Anterior cingulate cortex (tissue), 58 donors: ENCODE measurements at regions not wholly inside any gene's neighbourhood (a gene's known extent, or its start where the extent isn't known, plus 50 kb on each side); places are given as distances from the start of the nearest gene placed in this dataset.
"Not testable (repeated sequence)": the region's sequence is repeated elsewhere in the genome, so short reads cannot be mapped to it uniquely, and the experiment has no call there.

Experiments
- DNase-seq, 58 donors: peaks; one replicate each; lab custom pipeline; 2025; lab: John Stamatoyannopoulos, UW

DNA sequence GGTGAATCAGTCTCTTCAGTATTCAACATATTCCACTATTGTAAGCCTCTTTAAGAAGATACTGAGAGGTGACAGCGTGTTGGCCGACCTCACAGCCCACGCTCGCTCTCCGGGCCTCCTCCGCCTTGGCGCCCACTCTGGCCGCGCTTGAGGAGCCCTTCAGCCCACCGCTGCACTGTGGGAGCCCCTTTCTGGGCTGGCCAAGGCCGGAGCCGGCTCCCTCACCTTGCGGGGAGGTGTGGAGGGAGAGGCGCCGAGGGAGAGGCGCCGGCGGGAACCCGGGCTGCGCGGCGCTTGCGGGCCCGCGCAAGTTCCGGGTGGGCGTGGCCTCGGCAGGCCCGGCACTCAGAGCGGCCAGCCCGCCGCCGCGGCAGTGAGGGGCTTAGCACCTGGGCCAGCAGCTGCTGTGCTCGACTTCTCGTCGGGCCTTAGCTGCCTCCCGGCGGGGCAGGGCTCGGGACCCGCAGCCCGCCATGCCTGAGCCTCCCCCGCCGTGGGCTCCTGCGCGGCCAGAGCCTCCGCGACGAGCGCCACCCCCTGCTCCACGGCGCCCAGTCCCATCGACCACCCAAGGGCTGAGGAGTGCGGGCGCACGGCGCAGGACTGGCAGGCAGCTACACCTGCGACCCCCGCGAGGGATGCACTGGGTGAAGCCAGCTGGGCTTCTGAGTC, 306.4 kb downstream of the SEMA3D start:
- DNase-seq: not testable (repeated sequence)

DNA sequence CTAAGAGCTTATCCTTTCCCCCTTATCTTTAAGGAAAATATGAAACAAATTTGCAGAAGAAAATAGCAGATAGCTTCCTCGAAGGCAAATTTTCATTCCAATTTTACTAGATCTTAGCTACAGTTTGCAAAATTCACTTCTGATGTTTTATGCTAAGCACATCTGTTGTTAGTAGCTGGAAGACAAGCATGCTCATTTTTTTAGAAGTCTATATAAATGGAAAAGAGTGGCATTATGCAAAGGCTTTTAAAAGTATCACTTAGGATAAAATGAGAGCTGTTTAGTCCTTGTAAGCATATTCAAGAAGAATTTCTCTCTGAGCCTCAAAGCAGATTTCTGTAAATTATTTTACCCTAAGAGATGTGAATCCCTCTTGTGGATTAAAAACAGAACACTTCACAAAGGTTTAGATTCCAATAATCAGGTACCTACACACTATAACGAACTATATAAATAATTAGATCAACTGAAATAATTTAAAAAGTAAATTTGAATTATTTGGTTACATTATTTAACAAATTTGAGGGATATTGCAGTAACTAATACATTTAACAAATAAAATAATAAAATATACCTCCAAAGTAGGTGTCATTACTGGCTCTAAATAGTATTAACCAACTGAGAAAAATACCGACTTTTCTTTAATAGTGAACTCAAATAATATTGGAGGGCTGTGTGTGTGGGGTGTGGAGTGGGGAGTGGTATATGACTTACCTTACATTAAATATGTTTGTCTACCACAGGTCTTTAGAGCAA, 307.1 kb downstream of the SEMA3D start:
- no peak for DNase-seq

DNA sequence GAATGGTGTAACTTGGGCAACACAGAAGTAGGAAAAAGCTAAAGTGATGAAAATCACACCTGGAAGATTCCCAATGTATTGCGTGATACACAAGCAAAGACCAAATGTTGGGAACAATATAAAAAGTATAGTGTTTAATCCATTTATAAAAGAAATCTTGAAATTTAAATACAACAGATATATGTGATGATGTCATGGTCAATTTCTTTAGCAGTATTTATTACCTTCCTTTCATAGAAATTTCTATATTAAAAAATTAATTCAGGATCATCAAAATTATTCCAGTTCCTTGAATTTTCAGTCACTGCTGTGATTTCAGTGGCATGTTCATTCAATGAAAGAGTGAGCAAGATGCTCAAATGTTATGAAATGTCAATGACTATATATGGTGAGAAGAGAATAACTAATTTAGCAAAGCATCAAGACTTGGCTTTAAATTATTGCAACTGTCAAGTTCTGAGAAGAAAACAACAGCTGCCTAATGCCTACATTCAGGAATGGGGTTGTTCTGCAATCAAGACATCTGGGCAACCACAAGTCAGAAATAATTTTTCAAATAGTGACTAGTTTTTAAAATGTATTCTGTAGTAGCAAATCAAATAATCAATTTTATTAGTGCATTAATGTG, 308.8 kb downstream of the SEMA3D start:
- no peak for DNase-seq

DNA sequence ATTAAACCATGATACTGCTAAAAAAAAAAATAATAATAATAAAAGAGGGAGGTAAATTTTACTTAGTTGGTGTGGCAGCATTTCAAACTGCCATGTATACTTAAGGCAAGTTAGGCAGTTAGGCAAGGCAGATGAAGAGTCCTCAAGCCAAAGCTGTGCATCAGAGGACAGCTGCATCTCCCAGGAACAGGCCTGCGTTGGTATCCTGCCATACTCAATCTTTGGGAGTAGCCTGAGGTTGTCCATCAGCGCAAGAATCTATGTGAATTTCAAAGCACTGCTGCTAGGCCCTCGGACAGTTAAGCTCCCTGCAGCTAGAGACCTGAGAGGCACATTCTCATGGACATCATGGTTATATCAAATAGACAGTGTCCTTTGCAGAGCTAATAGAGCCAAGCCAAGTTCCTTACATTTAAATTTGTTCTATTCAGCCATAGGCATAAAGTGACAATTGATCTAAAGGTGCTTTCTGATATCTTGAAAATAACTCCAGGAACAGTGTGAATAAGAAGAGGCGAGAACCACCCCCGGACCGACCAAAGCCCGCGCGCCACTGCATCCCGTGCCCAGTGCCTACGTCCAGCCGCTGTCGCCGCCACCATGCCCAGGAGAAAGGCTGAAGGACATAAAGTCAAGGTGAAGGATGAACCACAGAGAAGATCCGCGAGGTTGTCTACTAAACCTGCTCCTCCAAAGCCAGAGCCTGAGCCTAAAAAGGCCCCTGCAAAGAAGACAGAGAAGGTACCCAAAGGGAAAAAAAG, 310.6 kb downstream of the SEMA3D start:
- no peak for DNase-seq

DNA sequence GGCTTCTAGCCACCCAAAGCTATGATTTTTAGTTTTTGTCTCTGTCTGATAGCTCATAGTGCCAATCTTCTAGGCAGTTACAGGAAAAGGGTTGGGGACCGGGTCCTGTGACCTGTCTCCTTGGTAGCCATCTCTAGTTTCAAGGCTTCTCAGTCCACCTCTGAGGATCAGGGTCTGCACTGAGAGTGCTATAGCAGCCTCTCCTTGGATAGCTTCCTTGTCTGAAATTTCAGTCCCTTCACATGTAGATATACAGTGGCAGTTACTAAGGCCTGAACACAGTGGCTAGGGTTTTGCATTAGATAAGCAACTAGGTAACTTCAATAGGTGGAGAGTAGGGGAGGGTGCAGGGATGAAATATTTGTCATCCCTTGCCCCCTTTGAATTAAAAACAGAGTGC, 321.3 kb downstream of the SEMA3D start:
- no peak for DNase-seq

DNA sequence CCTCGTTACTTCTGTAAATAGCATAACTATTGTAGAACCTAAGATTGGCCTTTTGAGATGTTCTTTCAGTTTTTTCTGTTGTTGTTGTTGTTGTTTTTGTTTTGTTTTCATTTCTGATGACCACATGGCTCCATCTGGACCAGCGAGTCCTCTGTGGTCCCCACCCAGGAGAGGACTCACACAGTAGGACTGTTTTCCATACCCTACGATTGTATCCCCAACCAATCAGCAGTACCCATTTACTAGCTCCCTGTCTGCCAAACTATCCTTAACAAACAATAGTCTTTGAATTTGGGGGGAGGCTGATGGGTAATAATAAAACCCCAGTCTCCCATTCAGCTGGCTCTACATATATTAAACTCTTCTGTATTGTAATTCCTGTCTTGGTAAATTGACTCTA, 329.5 kb downstream of the SEMA3D start:
- no peak for DNase-seq

DNA sequence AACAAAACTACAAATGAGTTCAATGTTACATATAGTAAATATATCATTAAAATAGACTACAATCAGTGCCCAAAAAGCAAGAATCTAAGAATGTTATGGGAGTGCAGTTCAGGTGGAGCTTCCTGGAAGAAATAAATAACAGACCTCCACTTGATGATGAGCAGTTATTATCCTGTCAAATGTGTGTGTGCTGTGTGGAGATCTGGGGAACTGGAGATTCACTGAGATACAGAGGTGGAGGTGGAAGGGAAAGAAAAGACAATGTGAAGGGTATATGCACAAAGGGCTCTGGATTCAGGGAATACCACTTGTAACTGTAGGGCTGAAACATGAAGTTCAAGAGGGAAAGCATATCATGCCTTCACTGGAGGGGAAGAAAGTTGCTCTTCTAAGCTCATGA, 331.1 kb downstream of the SEMA3D start:
- no peak for DNase-seq

DNA sequence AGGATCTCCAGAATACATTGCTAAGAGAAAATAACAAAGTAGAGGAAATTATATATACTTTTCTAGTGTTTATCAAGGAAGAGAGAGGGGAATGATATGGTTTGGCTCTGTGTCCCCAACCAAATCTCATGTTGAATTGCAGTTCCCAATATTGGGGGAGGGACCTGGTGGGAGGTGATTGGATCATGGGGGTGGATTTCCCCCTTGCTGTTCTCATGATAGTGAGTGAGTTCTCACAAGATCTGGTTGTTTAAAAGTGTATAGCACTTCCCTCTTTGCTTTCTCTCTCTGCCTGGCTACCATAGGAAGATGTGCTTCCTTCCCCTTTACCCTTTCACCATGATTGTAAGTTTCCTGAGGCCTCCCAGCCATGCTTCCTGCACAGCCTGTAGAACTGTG, 337.9 kb downstream of the SEMA3D start:
- DNase-seq: not testable (repeated sequence)

DNA sequence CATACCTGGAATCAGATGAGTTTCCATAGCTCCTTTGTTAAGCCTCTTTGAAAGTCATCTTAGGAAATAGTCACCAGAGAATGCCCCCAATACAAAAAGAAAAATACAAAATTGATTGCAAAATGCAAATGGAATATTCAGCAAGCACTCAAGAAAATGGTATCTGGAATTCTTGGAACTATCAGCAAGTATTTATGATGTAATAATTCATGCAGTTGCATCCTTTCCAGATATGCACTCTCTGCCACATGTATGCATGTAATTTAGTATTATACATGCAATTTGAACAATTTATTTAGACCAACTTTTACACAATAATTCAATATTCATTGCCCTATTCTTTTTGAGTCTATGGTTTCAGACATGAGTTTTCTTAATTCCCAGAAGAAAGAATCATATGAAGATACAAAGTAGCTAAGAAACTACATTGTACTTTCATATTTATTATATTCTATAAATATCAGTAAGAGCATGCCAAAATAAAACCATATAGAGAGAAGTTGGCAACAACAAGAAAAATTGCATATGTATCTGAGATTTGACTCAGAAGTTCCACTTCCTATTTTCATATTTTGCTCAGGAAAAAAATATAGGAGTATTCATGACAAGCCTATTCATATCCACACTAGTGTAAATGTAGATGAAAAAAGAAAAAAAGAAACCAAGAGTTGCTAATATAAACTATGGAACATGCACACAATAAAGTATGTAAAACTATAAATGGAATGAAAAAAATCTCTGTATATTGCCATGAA, 338.5 kb downstream of the SEMA3D start:
- DNase-seq: no peak

DNA sequence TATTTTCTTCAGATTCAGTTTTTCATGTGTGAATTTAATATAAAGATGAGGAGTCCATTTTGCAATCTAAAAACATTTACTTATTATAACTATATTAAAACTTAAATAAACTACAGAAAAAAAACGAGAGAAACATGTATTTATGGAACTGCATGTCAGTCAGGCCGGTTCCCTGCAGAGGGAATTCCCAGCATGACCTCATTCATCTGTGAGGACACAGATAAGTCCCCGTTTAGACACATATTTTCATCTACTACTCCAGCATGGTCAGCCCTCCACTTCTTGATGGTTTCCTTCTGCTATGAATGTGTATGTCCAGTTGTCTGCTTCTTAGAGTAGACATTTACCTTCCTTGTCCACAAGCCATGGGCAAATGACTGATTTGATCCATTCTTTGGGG, 339.1 kb downstream of the SEMA3D start:
- DNase-seq: no peak

DNA sequence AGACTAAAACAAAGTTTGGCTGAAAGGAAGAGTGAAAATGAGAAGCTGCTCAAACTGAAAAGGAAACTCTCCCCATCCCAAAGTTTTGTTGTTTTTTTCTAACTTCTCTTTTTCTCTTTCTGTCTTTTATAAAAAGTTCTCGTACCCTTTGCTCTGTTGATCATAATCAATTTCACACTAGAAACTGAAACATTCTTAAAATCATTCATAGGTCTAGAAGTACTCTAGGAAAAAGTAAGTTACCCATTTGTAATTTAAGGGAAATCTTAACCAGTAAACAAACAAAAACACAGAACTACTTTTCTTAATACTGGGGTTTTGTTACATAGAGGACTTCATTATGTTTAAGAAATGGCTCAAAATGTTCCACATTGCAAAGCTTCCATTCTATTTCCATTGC, 339.8 kb downstream of the SEMA3D start:
- DNase-seq: no peak

DNA sequence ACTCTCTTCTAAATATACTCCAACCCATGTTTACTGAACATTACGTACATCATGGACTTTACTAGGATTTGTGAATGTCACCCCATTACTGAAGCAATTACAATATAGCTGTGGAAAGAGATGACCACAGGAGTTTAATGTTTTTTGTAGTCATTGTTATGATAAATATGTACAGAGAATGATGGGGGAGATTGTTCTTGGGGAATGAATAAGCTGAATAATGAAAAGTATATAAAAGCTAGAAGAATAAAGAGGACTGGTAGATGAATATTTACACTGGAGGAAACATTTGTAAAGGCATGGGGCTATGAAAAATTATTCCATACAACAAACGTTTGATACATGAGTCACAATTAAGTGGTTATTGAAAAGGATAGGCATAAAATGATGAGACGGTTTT, 340.9 kb downstream of the SEMA3D start:
- no peak for DNase-seq

DNA sequence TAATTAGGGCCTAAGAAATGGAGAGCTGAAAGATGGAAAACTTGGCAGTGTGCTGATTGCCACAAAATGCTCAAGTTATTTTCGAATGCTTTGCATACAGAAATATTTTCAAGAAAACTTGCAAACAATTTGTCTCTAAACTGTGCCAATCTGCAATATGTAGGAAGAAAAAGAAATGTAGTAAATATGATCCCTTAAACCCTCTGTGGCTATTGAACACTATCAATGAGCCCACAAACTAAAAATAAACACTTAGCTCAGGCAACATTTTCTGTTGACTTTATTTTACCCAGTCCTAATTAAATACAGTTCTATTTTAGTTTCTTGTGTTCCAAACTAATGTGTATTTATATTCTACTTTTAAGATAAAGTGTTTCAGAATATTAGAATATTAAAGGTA, 342.1 kb downstream of the SEMA3D start:
- no peak for DNase-seq

DNA sequence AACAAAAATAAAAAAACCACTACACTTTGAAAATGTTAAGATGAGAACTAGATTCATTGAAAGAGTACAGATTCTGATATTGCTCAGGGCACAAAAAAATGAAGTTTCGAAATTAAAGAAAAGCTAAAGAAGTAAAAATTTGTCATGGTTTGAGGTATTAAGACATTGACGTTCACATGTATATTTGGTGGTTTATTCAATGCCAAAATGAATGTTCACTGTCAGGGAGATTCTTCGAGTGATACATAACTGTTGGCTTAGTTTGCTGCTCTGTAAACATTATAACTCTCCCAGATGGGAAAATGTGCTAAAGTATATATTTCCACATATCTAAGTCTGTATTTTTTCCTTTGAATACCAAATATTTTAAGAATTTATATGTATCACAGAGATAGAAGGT, 345.0 kb downstream of the SEMA3D start:
- no peak for DNase-seq

DNA sequence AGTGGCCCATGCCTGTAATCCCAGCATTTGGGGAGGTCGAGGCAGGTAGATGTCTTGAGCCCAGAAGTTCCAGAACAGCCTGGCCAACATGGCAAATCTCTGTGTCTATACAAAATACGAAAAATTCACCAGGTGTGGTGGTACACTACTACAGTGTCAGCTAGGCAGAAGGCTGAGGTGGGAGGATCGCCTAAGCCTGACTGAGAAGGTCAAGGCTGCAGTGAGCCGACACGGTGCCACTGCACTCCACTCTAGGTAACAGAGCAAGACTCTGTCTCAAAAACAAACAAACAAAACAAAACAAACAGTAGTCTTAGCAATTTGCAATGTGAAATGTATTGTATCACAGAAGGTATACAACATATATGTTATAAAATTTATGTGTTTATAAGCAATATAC, 348.0 kb downstream of the SEMA3D start:
- no peak for DNase-seq

DNA sequence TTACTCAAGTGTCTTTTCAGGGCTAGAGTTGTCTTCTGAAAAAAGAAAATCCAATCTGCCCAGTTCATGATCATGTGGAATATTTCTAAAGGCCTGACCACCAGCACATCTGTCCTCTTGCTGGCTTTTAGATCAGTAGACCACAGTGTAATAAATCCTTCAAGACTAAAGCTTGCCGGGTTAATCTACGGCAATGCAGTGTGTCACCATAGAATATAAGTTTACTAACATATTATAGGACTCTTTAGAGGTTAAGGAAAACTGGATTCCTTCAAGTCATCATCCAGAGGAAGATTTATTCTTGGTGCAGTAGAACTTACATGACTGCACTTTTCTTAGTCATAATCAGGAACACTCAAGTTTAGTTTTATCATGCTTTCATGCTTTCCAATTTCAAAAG, 349.5 kb downstream of the SEMA3D start:
- DNase-seq: no peak

DNA sequence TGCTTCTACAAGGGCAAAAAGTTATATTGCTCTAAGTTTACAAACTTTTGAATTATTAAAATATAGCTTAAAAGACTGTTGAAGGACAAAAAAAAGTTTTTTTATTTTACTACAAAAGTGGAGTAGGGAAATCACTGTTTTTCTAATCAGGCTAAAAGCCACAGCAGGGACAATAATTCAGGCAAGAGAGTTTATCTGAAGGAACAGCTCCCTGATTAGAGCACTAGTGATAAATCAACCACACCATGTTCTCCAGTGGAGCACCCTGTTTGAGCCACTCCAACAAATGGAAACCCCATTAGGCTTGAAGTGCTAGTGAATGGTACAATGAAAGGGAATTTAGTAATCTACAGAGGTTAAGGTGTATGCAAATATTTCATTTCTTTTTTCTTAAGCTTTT, 357.1 kb downstream of the SEMA3D start:
- DNase-seq: no peak

DNA sequence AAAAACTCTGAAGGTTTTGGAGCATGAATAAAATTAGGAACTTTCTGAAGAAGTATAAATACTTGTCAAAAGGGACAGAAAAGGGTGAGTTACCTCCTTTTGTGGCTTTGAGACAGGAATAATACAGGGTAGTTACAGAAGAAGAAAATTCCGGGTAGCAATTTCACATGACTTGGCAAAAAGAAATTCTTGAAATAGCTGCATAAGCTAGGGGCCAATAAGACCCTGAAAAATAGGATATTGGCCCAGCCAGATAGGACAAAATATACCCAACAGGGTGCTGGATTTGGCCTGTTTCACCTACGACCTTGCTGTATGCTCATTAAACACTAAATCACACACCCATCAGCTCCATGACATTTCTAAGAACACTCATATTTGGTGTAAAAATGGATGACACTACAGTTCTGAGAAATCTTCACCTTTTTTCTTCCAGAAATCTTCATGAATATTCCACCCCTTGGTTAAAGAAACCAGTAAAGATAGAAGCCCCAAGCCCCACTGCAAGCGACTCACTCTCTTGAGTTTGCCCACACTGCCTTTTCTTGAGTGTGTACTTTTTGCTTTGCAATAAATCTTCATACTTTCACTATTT, 362.7 kb downstream of the SEMA3D start:
- DNase-seq: no peak

DNA sequence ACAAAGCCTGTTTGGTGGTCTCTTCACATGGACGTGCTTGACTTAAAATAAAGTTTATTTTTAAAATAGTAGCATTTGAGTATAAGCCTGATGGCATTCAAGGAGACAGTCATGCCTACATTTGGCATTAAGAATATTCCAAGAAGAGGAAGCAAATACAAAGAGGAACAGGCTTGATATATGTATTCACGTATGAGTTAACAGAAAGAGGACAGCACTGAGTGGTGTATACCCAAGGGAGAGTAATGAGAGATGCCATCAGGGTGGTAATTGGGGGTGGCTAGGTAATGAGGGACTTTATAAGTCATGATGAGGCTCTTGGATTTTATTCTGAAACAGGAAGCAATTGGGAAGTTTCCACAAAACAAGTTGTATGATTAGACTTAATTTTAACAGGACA, 363.3 kb downstream of the SEMA3D start:
- DNase-seq: no peak

DNA sequence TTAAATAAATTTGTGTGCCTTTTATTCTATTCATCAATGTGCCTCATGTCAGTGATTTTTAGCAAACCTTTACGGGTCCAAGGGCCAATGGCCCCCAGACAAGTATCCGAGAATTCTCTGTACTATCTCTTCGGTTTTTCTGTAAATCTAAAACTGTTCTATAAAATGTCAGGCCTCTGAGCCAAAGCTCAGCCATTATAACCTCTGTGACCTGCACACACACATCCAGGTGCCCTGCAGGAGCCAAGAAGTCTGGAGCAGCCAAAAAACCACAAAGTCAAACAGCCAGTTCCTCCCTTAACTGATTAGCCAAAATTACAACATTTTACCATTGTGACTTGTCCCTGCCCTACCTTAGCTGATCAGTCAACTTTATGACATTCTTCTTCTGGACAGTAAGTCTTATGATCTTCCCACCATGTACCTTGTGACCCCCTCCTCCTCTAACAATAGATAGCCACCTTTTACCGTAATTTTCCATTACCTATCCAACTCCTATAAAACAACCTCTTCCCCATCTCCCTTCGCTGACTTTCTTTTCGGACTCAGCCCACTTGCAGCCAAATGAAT, 363.8 kb downstream of the SEMA3D start:
- DNase-seq: no peak
